Heart left ventricle (tissue), 13 donors: ENCODE measurements at regions not wholly inside any gene's neighbourhood (a gene's known extent, or its start where the extent isn't known, plus 50 kb on each side); places are given as distances from the start of the nearest gene placed in this dataset.

ENCODE experiments used
- POLR2A ChIP-seq, 2 donors: fragments of 450-650 bp; IDR thresholded peaks; one replicate each; pipeline ENCODE4 v1.6.1; 2017; ENCODE audit warnings: antibody characterized with exemption in 2 of 2, mild to moderate bottlenecking in 2 of 2, moderate library complexity in 2 of 2
- TF ChIP-seq, protein P1 (sequence below), 12 donors: fragments of 200-600 bp; sonication (generic) in 4 of 12; IDR thresholded peaks; one replicate each; pipeline versions ENCODE4 v1.5.0 to v1.8.0; 2018 to 2022; ENCODE audit warnings: antibody characterized with exemption in 12 of 12, mild to moderate bottlenecking in 5 of 12
- donor health status: ischemic (EF 13 %, LVEDD 7.1; RV severe dilation, severe dysfunction).
- donor health status: DM: no; HTN: yes; CAD: no.
- donor health status: DM: no; HTN: no; CAD: no.
- donor health status: ischemic (EF 25% LVEDD 6.9; RV normal size, moderate dysfunction).
- donor health status: ischemic (EF 25% LVEDD 5.7; RV mildly dilated, moderate dysfunction).
- donor health status: ischemic (EF 35%, LVEDD 5.7; RV mildly dilated, moderate dysfunction).
- donor health status: nonischemic (EF 11% LVEDD 7.7; RV severe dilation, severe dysfunction).
- donor health status: DM: yes; HTN: yes; CAD: no.
- donor health status: PGD.
- donor health status: ischemic (EF 29% LVEDD 5.4; RV normal size, mild dysfunction).
- donor health status: nonischemic (EF 23%, LVEDD 6.1; RV moderate dilation, normal function).

DNA sequence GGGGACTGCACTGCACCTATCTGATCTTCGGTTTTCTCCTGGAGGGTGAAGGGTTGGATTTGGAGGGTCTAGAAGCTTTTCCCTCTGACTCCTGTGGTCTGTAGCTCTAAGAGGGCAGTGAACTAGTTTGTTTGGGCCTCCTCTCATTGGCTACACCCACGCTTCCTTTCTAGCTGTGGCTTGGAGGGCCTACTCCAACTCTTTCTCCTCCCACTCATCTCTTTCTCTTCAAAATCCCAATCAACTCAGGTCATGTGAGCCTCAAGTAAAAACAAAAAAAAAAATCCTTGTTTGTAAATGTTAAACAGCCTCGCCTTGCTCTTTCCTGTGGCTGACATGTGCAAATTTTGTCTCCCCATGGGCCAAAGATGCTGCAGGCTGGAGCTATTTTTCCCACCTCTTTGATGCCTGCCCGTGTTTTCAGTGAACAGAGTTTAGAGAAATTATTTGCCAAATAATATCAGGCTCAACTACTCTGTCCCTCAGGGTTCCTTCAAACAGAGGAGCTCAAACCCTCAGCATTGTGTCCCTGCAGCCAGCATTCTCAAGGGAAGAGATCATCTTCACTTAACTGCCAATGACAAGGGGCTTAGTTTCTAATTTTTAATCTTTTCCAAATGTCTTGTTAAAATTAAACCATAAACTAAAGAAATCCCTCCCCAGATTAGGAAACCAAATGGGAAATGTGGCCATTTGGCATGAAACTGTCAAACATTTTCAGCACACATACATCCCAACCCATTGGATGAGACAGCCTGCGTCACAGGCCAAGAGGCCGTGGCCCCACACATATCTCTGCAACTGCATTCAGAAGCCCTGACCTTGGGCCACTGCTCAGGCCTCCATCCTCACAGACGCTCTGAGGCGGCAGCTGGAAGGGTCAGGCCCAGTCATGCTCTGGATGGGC, 114.8 kb upstream of the THBS1 start:
- TF ChIP-seq, protein P1, sequence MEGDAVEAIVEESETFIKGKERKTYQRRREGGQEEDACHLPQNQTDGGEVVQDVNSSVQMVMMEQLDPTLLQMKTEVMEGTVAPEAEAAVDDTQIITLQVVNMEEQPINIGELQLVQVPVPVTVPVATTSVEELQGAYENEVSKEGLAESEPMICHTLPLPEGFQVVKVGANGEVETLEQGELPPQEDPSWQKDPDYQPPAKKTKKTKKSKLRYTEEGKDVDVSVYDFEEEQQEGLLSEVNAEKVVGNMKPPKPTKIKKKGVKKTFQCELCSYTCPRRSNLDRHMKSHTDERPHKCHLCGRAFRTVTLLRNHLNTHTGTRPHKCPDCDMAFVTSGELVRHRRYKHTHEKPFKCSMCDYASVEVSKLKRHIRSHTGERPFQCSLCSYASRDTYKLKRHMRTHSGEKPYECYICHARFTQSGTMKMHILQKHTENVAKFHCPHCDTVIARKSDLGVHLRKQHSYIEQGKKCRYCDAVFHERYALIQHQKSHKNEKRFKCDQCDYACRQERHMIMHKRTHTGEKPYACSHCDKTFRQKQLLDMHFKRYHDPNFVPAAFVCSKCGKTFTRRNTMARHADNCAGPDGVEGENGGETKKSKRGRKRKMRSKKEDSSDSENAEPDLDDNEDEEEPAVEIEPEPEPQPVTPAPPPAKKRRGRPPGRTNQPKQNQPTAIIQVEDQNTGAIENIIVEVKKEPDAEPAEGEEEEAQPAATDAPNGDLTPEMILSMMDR (IDR thresholded peaks at IDR 0.05): no peak
- no peak for TF ChIP-seq POLR2A (IDR thresholded peaks at IDR 0.05)
